Adrenal gland (tissue), 9 donors: ENCODE measurements at regions not wholly inside any gene's neighbourhood (a gene's known extent, or its start where the extent isn't known, plus 50 kb on each side); places are given as distances from the start of the nearest gene placed in this dataset.

Experiments
- DNase-seq, 7 donors: peaks; one replicate each; pipeline ENCODE4 v3.0.0-alpha.2; 2019 to 2020
- H3K27ac ChIP-seq, 5 donors: fragments of 200-600 bp; sonication (generic) in 4 of 5; 1 replicate in 3 of 5; 2 replicates in 2 of 5; pipeline versions ENCODE4 v1.5.1 to v1.8.0; 2016 to 2020; ENCODE audit warnings: mild to moderate bottlenecking in 1 of 5
- H3K27me3 ChIP-seq: fragments of 200-600 bp; 2 replicates; pipeline ENCODE4 v1.8.0; 2021
- H3K36me3 ChIP-seq, 2 donors: fragments of 200-600 bp; replicated peaks in 1 of 2; 1 replicate in 1 of 2; 2 replicates in 1 of 2; pipeline versions ENCODE4 v1.5.1 to v1.8.0; 2018 to 2022
- H3K4me1 ChIP-seq, 2 donors: fragments of 200-600 bp; replicated peaks in 1 of 2; 1 replicate in 1 of 2; 2 replicates in 1 of 2; pipeline versions ENCODE4 v1.5.1 to v1.8.0; 2018 to 2021
- H3K4me3 ChIP-seq, 4 donors: fragments of 200-600 bp; sonication (generic) in 3 of 4; one replicate each; pipeline ENCODE4 v1.5.1; 2016 to 2018
- H3K9me3 ChIP-seq, 3 donors: fragments of 200-600 bp; sonication (generic) in 1 of 3; replicated peaks in 1 of 3; 1 replicate in 2 of 3; 2 replicates in 1 of 3; pipeline versions ENCODE4 v1.5.1 to v1.8.0; 2016 to 2021
- CTCF ChIP-seq, 6 experiments: fragments of 450-650 bp in 4 of 6; fragments of 200-600 bp in 2 of 6; sonication (generic) in 1 of 6; IDR thresholded peaks; 1 replicate in 5 of 6; 2 replicates in 1 of 6; pipeline versions ENCODE4 v1.5.1 to v1.8.0; 2016 to 2021; ENCODE audit warnings: antibody characterized with exemption in 6 of 6, mild to moderate bottlenecking in 2 of 6, moderate library complexity in 1 of 6
- POLR2A ChIP-seq, 2 donors: fragments of 450-650 bp; IDR thresholded peaks; one replicate each; pipeline ENCODE4 v1.6.1; 2017; ENCODE audit warnings: antibody characterized with exemption in 2 of 2, mild to moderate bottlenecking in 2 of 2, moderate library complexity in 1 of 2
- WGBS, 4 donors: extraction: QIAGEN DNeasy Blood & Tissue Kit in 2 of 4; methylation state at CpG; one replicate each; pipeline versions ENCODE4 v1.1.5 to v1.1.7; 2013 to 2017; 5-methylcytosine and 5-hydroxymethylcytosine counted together
- intact Hi-C, 2 donors: fragments of 100-400 bp; cut with DNase I; formaldehyde crosslinking; loops; one replicate each; pipeline versions ENCODE4 v1.14.1 to v1.15.0; 2022 to 2023
- donor health status: healthy with polysubstance abuse.
- donor health status: Bipolar disorder and iron deficiency.
- donor health status: DM: yes; HTN: yes; CAD: no.
- donor health status: DM: no; HTN: no; CAD: no.
- donor health status: DM: no; HTN: no; CAD: no.

GRCh38 chr12:91994208-91994797, 151.3 kb downstream of the BTG1 start:
- no peaks in the 10 kb centered on the region for H3K9me3 ChIP-seq
- H3K36me3 ChIP-seq, result no peaks in the 10 kb centered on the region
- no peak for TF ChIP-seq POLR2A (IDR thresholded peaks at IDR 0.05)
- TF ChIP-seq CTCF (IDR thresholded peaks at IDR 0.05), result no peak
- no peak overlapping the region for H3K4me3 ChIP-seq
- intact Hi-C loops, result no loop called here
- DNase-seq, result no peak
- H3K27ac ChIP-seq, result no peak overlapping the region
- no peaks in the 10 kb centered on the region for H3K4me1 ChIP-seq
- H3K27me3 ChIP-seq, result no peaks in the 10 kb centered on the region
- 80 to 91% (median 87%) methylated on average over 5 of the region's 5 CpGs for WGBS, 4 donors

- 92 to 95% (median 93%) methylated on average over 6 of the region's 6 CpGs for WGBS, 4 donors
- H3K27ac ChIP-seq, result no peak overlapping the region
- no peak overlapping the region for H3K4me3 ChIP-seq
- TF ChIP-seq CTCF (IDR thresholded peaks at IDR 0.05) (no peak), POLR2A (IDR thresholded peaks at IDR 0.05) (no peak)
- H3K4me1 ChIP-seq, result no peaks in the 10 kb centered on the region
- H3K9me3 ChIP-seq, result no peaks in the 10 kb centered on the region
- no peak for DNase-seq
- intact Hi-C loops, result no loop called here
- no peaks in the 10 kb centered on the region for H3K27me3 ChIP-seq
- no peaks in the 10 kb centered on the region for H3K36me3 ChIP-seq
These were observed 152.2 kb downstream of the BTG1 start for GRCh38 chr12:91993287-91994017.

- intact Hi-C loops, result no loop called here
- no peaks in the 10 kb centered on the region for H3K9me3 ChIP-seq
- no peak overlapping the region for H3K4me3 ChIP-seq
- no peaks in the 10 kb centered on the region for H3K4me1 ChIP-seq
- WGBS, 4 donors, result 72 to 86% (median 79%) methylated on average over 1 of the region's 1 CpG
- DNase-seq, result no peak
- H3K36me3 ChIP-seq, result no peaks in the 10 kb centered on the region
- TF ChIP-seq CTCF (IDR thresholded peaks at IDR 0.05), result no peak
- no peak for TF ChIP-seq POLR2A (IDR thresholded peaks at IDR 0.05)
- no peak overlapping the region for H3K27ac ChIP-seq
- H3K27me3 ChIP-seq, result no peaks in the 10 kb centered on the region
These were observed 154.1 kb downstream of the BTG1 start for GRCh38 chr12:91991399-91992187.

- Histone ChIP-seq H3K36me3 (no peaks in the 10 kb centered on the region), H3K9me3 (no peaks in the 10 kb centered on the region), H3K4me1 (peaks cover 0 to 9% of the 10 kb centered on the region in 2 donors), H3K4me3 (no peak overlapping the region), H3K27ac (no peak overlapping the region), H3K27me3 (no peaks in the 10 kb centered on the region)
- intact Hi-C loops, result no loop called here
- WGBS, 4 donors, result 56 to 71% (median 62%) methylated on average over 2 of the region's 2 CpGs
- TF ChIP-seq CTCF (IDR thresholded peaks at IDR 0.05) (no peak), POLR2A (IDR thresholded peaks at IDR 0.05) (no peak)
- no peak for DNase-seq
These were observed 155.1 kb downstream of the BTG1 start for GRCh38 chr12:91990525-91990924.
